SKM-1 (cell line): ENCODE measurements at regions not wholly inside any gene's neighbourhood (a gene's known extent, or its start where the extent isn't known, plus 50 kb on each side); places are given as distances from the start of the nearest gene placed in this dataset.

Experiments
- DNase-seq: peaks from one replicate; lab custom pipeline; 2025; ENCODE audit not compliant: unreplicated experiment; lab: John Stamatoyannopoulos, UW

- DNase-seq, result no peak
Observed at GRCh38 chr5:109630093-109630492, 59.6 kb upstream of the MAN2A1 start.

GRCh38 chr5:109628591-109628990 lies 61.1 kb upstream of the MAN2A1 start:
- DNase-seq, result no peak

- DNase-seq, result peak; percentile 12
Observed at GRCh38 chr5:109621266-109621665, 68.5 kb upstream of the MAN2A1 start.

- DNase-seq, result no peak
Observed at GRCh38 chr5:109620651-109621050, 69.1 kb upstream of the MAN2A1 start.

- DNase-seq, result no peak
Observed at GRCh38 chr5:109619606-109620005, 70.1 kb upstream of the MAN2A1 start.

- DNase-seq, result peak; percentile 16
Observed at GRCh38 chr5:109619021-109619460, 70.7 kb upstream of the MAN2A1 start.

GRCh38 chr5:109614981-109615380 lies 74.7 kb upstream of the MAN2A1 start:
- no peak for DNase-seq

- no peak for DNase-seq
Observed at GRCh38 chr5:109614301-109614700, 75.4 kb upstream of the MAN2A1 start.

GRCh38 chr5:109612278-109612905 lies 77.3 kb upstream of the MAN2A1 start:
- DNase-seq, result no peak

- no peak for DNase-seq
Observed at GRCh38 chr5:109611505-109611904, 78.2 kb upstream of the MAN2A1 start.

- no peak for DNase-seq
Observed at GRCh38 chr5:109611061-109611460, 78.7 kb upstream of the MAN2A1 start.

GRCh38 chr5:109610581-109610980 lies 79.1 kb upstream of the MAN2A1 start:
- DNase-seq, result no peak

GRCh38 chr5:109605207-109605730 lies 84.5 kb upstream of the MAN2A1 start:
- no peak for DNase-seq

- DNase-seq, result no peak
Observed at GRCh38 chr5:109604758-109605157, 85.0 kb upstream of the MAN2A1 start.

- DNase-seq, result no peak
Observed at GRCh38 chr5:109601736-109602135, 88.0 kb upstream of the MAN2A1 start.

GRCh38 chr5:109597893-109598292 lies 91.8 kb upstream of the MAN2A1 start:
- no peak for DNase-seq

- no peak for DNase-seq
Observed at GRCh38 chr5:109594217-109594616, 95.5 kb upstream of the MAN2A1 start.

- no peak for DNase-seq
Observed at GRCh38 chr5:109590799-109591198, 98.9 kb upstream of the MAN2A1 start.

- DNase-seq, result no peak
Observed at GRCh38 chr5:109589986-109590385, 99.7 kb upstream of the MAN2A1 start.

GRCh38 chr5:109589239-109589638 lies 100.5 kb upstream of the MAN2A1 start:
- DNase-seq, result no peak

GRCh38 chr5:109588281-109589035 lies 101.3 kb upstream of the MAN2A1 start:
- DNase-seq, result no peak

- peak; percentile 16 for DNase-seq
Observed at GRCh38 chr5:109584986-109585599, 104.6 kb upstream of the MAN2A1 start.
